ENCODE measurements at regions not wholly inside any gene's neighbourhood (a gene's known extent, or its start where the extent isn't known, plus 50 kb on each side); places are given as distances from the start of the nearest gene placed in this dataset.

- no peak for DNase-seq
Observed at GRCh38 chr15:81987628-81988027, 58.2 kb downstream of the MEX3B start.

- no peak for DNase-seq
Observed at GRCh38 chr15:81983497-81983896, 62.3 kb downstream of the MEX3B start.

- DNase-seq: no peak
Observed at GRCh38 chr15:81982808-81983207, 63.0 kb downstream of the MEX3B start.

- no peak for DNase-seq
Observed at GRCh38 chr15:81981908-81982307, 63.9 kb downstream of the MEX3B start.

GRCh38 chr15:81977464-81977863 lies 68.4 kb downstream of the MEX3B start:
- no peak for DNase-seq

- no peak for DNase-seq
Observed at GRCh38 chr15:81968691-81969090, 77.1 kb downstream of the MEX3B start.

GRCh38 chr15:81966631-81967030 lies 79.2 kb downstream of the MEX3B start:
- no peak for DNase-seq

GRCh38 chr15:81962482-81962881 lies 83.3 kb downstream of the MEX3B start:
- DNase-seq: no peak

GRCh38 chr15:81959196-81959595 lies 86.6 kb downstream of the MEX3B start:
- no peak for DNase-seq

GRCh38 chr15:81957698-81958097 lies 88.1 kb downstream of the MEX3B start:
- no peak for DNase-seq

- peak; percentile 66 for DNase-seq
Observed at GRCh38 chr15:81955382-81956062, 90.3 kb downstream of the MEX3B start.

- DNase-seq: no peak
Observed at GRCh38 chr15:81954158-81954783, 91.5 kb downstream of the MEX3B start.

- peak; percentile 61 for DNase-seq
Observed at GRCh38 chr15:81950841-81951414, 94.9 kb downstream of the MEX3B start.

GRCh38 chr15:81948751-81949150 lies 97.1 kb downstream of the MEX3B start:
- no peak for DNase-seq

- no peak for DNase-seq
Observed at GRCh38 chr15:81948222-81948621, 97.6 kb downstream of the MEX3B start.

GRCh38 chr15:81947548-81947947 lies 98.3 kb downstream of the MEX3B start:
- peak; percentile 75 for DNase-seq

GRCh38 chr15:81945014-81945615 lies 100.7 kb downstream of the MEX3B start:
- DNase-seq: no peak

- no peak for DNase-seq
Observed at GRCh38 chr15:81942655-81943195, 103.1 kb downstream of the MEX3B start.

GRCh38 chr15:81942157-81942556 lies 103.7 kb downstream of the MEX3B start:
- DNase-seq: no peak

GRCh38 chr15:81941479-81941878 lies 104.3 kb downstream of the MEX3B start:
- no peak for DNase-seq

- peak; percentile 97 for DNase-seq
Observed at GRCh38 chr15:81940467-81941451, 105.1 kb downstream of the MEX3B start.
